Suppressor macrophage treated with lipopolysaccharide for 1 hour (primary cell): ENCODE measurements at regions not wholly inside any gene's neighbourhood (a gene's known extent, or its start where the extent isn't known, plus 50 kb on each side); places are given as distances from the start of the nearest gene placed in this dataset.

Experiments
- DNase-seq, 3 donors: peaks; one replicate each; pipeline ENCODE4 v3.0.0-alpha.2; 2020 to 2022

DNA sequence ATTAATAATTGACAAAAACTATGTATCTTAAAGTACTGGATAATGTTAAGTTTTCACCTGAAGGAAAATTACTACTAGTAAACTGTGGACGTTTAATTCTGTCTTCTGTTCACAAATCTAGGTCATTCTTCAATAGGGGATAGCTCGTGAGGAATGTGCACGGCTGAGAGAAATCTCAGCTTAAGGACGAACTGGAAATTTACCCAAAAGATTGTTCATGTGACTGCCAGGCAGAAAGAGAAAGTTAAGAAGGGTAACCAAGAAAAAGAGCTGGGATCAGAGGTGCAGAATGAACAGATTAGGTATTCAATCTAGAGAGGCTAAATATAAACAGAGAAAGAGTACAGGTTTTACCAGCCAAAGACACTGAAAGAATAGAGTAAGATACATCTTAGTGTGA lies 245.3 kb downstream of the CASP12 start:
- no peak for DNase-seq

- DNase-seq = no peak
These were observed 248.0 kb downstream of the CASP12 start for GRCh38 chr11:104650234-104650633.

- peak in 1 of 3 donors; percentile 20 for DNase-seq
These were observed 249.3 kb downstream of the CASP12 start for GRCh38 chr11:104649002-104649401.

DNA sequence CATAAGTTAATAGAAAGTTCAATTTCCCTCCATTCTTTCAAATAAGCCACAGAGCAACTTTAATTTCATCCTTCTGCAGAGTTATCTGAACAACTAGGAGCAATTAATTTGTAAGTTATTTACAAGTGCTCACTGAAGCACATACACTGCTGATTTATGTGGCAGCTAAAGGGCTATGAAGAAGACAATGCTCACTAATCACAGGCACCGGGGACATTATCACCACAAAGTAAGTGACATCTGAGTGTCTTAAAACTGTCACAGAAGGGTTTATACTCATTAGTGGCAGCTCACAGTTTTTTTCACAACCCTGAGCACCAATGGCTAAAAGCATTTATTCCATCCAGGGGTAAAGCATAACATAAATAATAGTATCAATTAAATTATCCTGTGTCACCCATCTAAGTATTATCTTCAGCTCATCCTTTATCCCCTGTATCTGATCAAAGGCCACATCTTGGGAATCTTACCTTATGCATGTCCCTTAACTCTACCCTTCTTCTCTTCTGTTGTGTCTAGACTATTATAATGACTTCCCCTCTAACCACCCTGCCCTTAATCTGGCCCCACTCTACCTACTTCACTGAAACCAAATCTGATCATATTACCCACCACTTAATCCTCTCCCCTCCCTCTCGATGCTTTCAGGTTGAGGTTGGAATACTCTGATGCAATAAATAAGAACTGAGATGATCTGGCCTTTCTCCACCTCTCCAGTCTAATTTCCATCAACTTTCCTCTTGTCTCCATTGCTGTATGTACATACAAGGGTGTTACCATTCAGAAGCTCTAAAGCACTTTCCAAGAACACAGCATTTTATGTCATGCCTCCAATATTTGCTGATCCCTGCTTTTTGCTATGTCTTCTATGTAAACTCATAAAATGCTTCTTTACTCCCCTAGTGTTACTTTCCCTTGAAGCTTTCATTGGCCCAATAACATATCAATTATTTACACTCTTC lies 252.7 kb downstream of the CASP12 start:
- DNase-seq = no peak

- DNase-seq = no peak
These were observed 260.5 kb downstream of the CASP12 start for GRCh38 chr11:104637662-104638170.

DNA sequence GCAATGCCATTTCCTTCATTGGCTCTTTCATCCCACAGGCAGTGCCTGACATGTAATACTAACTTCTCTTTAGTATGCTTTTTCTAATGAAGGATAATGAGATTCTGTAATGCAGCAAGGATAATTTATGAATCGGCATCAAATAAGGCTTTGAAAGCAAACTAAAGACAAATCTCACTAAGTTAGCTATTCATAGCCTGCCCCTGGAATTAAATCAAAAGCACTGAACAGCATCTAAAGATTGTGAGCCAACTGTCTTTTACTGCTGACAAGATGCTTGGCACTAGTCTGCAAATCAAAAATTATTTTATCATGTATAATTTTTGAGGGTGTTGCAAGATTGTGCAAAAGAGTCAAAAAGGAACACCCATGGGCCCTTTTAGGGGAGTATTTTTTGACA lies 265.0 kb downstream of the CASP12 start:
- no peak for DNase-seq

- no peak for DNase-seq
These were observed 267.9 kb downstream of the CASP12 start for GRCh38 chr11:104630352-104630751.

DNA sequence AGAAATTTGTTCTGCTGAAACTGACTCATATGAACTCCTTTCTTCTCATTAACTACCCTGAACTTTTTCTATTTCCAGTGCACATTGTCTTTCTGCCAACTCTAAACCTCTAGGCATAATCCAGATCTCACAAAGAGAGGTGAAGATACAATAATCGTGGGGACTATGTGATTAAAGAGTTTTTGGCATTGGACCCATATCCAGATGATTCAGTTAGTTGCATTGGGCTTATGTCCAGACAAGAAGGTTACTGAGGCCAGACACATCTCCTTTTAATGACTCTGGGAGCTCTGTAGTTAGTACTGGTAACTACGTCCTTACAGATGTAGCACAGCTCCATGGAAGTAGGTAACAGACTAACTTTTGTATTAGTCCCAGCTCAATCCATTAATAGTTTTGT lies 273.0 kb downstream of the CASP12 start:
- DNase-seq = no peak

- DNase-seq = no peak
These were observed 274.2 kb downstream of the CASP12 start for GRCh38 chr11:104624021-104624420.

- no peak for DNase-seq
These were observed 274.7 kb downstream of the CASP12 start for GRCh38 chr11:104623518-104623917.

GRCh38 chr11:104620991-104621390 lies 277.3 kb downstream of the CASP12 start:
- no peak for DNase-seq

GRCh38 chr11:104619751-104620150 lies 278.5 kb downstream of the CASP12 start:
- DNase-seq = no peak

DNA sequence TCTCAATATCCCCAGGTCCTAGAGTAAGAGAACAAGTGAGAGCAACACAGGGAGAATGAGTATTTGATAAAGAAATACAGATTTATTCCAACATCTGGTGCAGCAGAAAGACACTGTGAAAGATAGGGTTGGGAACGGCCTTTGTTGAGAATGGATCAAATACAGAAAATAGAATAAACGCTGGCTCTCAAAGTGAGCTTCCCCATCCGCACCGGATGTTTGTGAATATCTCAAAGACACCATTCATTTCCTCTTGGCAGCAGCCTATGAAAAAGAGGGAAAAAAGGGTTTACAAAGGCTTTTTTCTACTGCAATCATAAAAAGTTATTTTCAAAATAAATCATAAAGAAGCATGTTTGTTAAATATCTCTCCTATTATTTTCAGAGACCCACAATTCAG lies 279.3 kb downstream of the CASP12 start:
- no peak for DNase-seq

DNA sequence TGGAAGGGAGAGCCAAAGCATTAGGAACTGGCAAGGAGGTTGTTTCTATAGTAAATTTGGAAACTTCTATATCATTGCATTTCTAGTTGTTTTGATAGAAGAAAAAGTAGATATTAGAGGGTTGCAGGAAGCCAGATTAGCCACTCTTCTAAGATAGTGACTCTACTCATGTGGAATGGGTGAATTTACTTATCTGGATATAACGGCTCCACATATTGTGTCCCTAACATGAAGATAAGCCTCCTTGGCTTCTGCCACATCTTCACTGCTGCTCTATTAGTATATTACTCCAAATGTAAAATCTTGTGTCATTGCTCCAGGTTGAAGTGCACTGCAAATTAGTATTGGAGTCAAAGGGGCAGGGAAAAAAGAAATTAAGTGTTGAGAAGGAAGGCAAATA lies 283.3 kb downstream of the CASP12 start:
- no peak for DNase-seq

DNA sequence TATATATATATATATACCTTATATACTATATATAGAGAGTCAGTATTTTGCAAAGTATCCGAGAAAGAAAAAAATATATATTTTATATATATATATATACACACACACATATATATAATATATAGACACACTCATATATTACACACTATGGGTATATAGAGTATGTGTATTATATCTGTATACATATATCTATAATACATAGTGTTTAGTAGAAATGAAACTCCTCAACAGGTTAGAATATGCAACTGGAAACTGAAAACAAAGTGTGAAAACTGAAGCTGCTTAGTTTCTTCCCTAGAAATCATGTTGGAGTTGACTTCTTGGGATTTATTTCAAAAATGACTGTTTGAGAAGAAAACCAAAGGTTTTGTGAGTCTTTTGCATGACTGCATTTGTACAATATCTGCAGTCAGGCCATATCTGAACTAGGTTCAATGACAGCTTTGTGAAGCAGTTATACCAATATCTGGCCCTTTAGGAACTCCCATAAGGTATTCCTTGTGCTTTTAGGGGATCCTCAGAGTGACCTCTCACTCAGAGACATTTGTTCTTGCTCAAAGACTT lies 284.1 kb downstream of the CASP12 start:
- no peak for DNase-seq

- no peak for DNase-seq
These were observed 287.6 kb downstream of the CASP12 start for GRCh38 chr11:104610635-104611034.

DNA sequence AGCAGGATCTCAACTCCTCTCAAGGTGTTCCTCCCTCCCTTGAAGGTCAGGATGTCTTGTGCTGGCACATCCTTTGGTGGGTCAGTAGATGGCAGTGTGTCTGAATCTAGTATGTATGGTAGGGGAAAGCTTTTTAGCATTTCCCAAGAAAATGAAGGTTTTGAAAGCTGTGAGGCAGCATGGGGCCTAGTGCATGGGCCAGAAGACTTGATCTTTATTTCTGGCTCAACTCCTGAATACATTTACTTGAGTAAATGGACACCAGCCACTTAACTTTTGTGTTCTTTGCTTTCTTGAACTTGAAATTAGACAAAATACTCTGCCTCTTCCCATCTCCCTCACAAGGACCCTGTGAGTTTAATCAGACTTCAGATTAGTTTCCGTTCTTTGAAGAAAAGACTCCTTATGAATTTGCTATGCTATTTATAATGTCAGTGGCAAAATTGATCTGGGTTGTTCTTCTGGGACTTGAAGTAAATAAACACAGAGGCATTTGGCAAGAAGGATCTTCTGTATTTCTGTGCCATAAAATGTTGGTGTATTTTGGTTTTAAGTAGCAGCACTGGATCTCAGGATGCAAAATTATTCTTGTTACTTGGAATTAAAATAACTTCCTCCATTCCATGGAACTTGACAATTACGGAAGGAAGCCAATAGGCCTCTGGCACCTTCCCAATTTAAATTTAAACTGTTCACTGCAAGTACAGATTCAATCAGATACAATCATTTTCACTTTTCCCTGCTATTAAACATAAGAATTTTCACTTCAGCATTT lies 288.8 kb downstream of the CASP12 start:
- peak; percentile 56 to 75 (median 67) for DNase-seq

DNA sequence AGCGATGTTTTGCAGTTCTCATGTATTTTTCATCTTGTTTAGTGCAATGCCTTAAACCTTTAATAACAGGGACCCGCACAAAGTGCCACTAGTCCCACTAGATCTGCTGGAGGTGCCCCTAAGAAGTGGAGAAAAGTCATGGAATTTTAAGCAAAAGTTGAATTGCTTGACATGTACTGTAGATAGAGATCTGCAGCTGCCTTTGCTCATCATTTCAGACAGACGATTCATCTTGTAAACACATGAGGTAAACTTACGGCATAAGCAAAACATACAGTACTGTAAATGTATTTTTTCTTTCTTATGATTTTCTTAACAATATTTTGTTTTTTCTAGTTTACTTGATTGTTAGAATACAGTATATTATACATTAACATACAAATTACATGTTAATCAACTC lies 295.6 kb downstream of the CASP12 start:
- no peak for DNase-seq

GRCh38 chr11:104594228-104594958 lies 303.9 kb downstream of the CASP12 start:
- DNase-seq = peak in 2 of 3 donors; percentile 58 to 60

DNA sequence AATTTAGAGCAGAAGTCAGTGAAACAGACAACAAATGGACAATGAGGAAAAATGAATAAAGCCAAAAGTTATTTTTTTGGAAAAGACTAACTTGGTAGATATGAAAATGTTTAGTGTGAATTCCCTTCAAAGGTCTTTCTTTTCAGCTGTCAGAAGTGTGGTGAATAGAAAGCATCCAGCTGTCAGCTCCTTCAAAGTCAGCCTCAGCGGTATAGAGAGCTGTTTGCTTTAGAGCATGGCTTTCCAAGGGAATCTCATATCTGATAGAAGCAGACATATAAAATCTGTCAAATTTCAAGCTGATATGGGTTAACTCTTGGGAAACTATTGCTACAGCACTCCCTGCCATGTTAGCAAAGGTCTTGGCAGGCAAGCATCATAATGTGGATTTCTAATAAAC lies 309.3 kb downstream of the CASP12 start:
- no peak for DNase-seq

DNA sequence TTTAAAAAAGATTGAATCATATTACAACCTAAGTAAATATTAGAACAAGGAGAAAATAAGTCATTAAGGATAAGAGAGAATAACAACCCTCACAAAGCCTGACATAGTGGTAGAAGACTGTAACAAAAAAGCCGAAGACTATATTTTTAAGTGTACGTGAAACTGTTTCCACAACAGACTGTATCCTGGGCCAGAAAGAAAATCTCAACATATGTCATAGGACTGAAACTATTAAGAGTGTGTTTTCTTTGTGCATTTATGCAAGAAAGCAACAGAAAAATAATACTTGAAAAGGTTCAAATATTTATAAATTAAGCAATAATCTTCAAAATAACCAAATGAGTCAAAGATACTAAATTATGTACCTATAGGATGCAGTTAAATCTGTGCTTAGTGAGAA lies 309.8 kb downstream of the CASP12 start:
- DNase-seq = no peak

DNA sequence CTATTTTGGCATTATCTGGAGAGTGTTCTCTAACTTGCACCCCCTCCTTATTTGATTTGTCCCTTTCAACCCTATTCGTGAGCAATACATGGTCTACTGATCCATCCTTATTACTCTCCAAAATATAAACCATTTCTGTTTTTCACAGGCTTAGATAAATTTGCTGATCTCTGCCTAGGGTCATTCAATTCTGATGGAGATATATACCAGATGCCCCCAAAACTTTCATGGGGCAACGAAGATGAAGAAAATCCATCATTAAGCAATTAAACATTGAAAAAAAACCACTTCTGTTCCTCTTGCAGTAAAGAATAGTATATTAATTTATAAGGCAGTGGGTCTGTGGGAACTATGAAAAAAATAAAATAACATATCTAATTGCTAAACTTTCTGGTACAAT lies 313.4 kb downstream of the CASP12 start:
- DNase-seq = no peak

DNA sequence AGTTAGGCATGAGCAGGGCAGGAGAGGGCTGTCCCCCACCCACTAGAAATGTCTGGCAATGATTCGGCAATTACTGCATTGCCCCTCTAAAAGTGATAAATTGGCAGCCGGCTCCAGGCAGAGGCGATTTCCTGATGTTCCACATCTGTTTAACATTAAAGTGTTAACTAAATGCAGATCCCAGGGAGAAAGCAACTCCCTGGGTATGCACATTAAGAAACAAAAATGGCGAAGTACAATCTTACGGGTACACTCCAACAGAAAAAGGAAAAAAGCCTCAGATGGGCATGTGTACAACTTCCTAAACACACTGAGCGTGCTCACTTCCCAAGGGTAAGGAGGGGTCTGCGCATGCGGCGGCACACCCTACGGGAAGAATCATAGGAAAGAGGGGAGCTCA lies 314.4 kb downstream of the CASP12 start:
- DNase-seq = no peak
